ENCODE measurements at regions not wholly inside any gene's neighbourhood (a gene's known extent, or its start where the extent isn't known, plus 50 kb on each side); places are given as distances from the start of the nearest gene placed in this dataset.

- no peak for TF ChIP-seq CTCF (IDR thresholded peaks at IDR 0.05; ENCODE audit: low read depth, low read length, missing control alignments)
- H3K4me3 ChIP-seq (ENCODE audit: low read depth, low read length), result no peak overlapping the region
- DNase-seq (ENCODE audit: low read depth), result no peak
- in situ Hi-C loops (cut with HindIII; ENCODE audit: low sequenced_read_pairs), result no loop called here
Measured at GRCh38 chr11:23353611-23354010, 493.3 kb upstream of the CCDC179 start.

GRCh38 chr11:23359297-23359696, 499.0 kb upstream of the CCDC179 start:
- in situ Hi-C loops (cut with HindIII; ENCODE audit: low sequenced_read_pairs), result no loop called here
- DNase-seq (ENCODE audit: low read depth), result peak; percentile 83
- H3K4me3 ChIP-seq (ENCODE audit: low read depth, low read length), result no peak overlapping the region
- TF ChIP-seq CTCF (IDR thresholded peaks at IDR 0.05; ENCODE audit: low read depth, low read length, missing control alignments), result no peak

GRCh38 chr11:23364076-23364475, 503.8 kb upstream of the CCDC179 start:
- no peak for TF ChIP-seq CTCF (IDR thresholded peaks at IDR 0.05; ENCODE audit: low read depth, low read length, missing control alignments)
- in situ Hi-C loops (cut with HindIII; ENCODE audit: low sequenced_read_pairs), result no loop called here
- H3K4me3 ChIP-seq (ENCODE audit: low read depth, low read length), result no peak overlapping the region
- no peak for DNase-seq (ENCODE audit: low read depth)

- DNase-seq (ENCODE audit: low read depth), result no peak
- no peak for TF ChIP-seq CTCF (IDR thresholded peaks at IDR 0.05; ENCODE audit: low read depth, low read length, missing control alignments)
- H3K4me3 ChIP-seq (ENCODE audit: low read depth, low read length), result no peak overlapping the region
- in situ Hi-C loops (cut with HindIII; ENCODE audit: low sequenced_read_pairs), result no loop called here
Measured at GRCh38 chr11:23370580-23371275, 510.5 kb upstream of the CCDC179 start.

GRCh38 chr11:23377909-23378308, 517.6 kb upstream of the CCDC179 start:
- in situ Hi-C loops (cut with HindIII; ENCODE audit: low sequenced_read_pairs), result no loop called here
- DNase-seq (ENCODE audit: low read depth), result no peak
- H3K4me3 ChIP-seq (ENCODE audit: low read depth, low read length), result no peak overlapping the region
- no peak for TF ChIP-seq CTCF (IDR thresholded peaks at IDR 0.05; ENCODE audit: low read depth, low read length, missing control alignments)

GRCh38 chr11:23391031-23391430, 530.8 kb upstream of the CCDC179 start:
- in situ Hi-C loops (cut with HindIII; ENCODE audit: low sequenced_read_pairs), result no loop called here
- H3K4me3 ChIP-seq (ENCODE audit: low read depth, low read length), result no peak overlapping the region
- no peak for TF ChIP-seq CTCF (IDR thresholded peaks at IDR 0.05; ENCODE audit: low read depth, low read length, missing control alignments)
- no peak for DNase-seq (ENCODE audit: low read depth)
